ENCODE measurements at regions not wholly inside any gene's neighbourhood (a gene's known extent, or its start where the extent isn't known, plus 50 kb on each side); places are given as distances from the start of the nearest gene placed in this dataset.

GRCh38 chr7:156026603-156027002 is 214.3 kb upstream of the SHH start:
- TF ChIP-seq CTCF (IDR thresholded peaks at IDR 0.05; ENCODE audit: poor library complexity) (no peak), EZH2 (IDR thresholded peaks at IDR 0.05; ENCODE audit: borderline replicate concordance) (no peak), EZH2phosphoT487 (IDR thresholded peaks at IDR 0.05; ENCODE audit: low read depth, severe bottlenecking, unreplicated experiment) (no peak)

Measured in hepatocyte (in vitro differentiated cells).